ENCODE measurements at regions not wholly inside any gene's neighbourhood (a gene's known extent, or its start where the extent isn't known, plus 50 kb on each side); places are given as distances from the start of the nearest gene placed in this dataset.

DNA sequence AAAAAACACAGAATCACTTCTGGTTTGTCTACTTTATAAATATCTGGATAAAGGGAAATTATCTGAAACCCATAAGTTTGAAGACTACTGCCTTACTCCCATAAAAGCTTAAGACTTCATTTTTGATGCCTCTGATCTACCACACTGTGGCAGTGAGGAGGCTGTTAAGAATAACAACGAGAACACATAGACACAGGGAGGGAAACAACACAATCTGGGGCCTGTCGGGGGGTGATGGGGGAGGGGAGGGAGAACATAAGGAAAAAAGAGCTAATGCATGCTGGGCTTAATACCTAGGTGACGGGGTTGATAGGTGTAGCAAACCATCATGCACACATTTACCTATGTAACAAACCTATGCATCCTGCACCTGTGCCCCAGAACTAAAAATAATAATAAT lies 573.7 kb downstream of the GBA3 start:
- TF ChIP-seq, protein P1, sequence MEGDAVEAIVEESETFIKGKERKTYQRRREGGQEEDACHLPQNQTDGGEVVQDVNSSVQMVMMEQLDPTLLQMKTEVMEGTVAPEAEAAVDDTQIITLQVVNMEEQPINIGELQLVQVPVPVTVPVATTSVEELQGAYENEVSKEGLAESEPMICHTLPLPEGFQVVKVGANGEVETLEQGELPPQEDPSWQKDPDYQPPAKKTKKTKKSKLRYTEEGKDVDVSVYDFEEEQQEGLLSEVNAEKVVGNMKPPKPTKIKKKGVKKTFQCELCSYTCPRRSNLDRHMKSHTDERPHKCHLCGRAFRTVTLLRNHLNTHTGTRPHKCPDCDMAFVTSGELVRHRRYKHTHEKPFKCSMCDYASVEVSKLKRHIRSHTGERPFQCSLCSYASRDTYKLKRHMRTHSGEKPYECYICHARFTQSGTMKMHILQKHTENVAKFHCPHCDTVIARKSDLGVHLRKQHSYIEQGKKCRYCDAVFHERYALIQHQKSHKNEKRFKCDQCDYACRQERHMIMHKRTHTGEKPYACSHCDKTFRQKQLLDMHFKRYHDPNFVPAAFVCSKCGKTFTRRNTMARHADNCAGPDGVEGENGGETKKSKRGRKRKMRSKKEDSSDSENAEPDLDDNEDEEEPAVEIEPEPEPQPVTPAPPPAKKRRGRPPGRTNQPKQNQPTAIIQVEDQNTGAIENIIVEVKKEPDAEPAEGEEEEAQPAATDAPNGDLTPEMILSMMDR (IDR thresholded peaks at IDR 0.05): no peak
- no peak for TF ChIP-seq POLR2A (IDR thresholded peaks at IDR 0.05)

Measured in uterus (tissue), 2 donors.